Head of caudate nucleus (tissue), 42 donors: ENCODE measurements at regions not wholly inside any gene's neighbourhood (a gene's known extent, or its start where the extent isn't known, plus 50 kb on each side); places are given as distances from the start of the nearest gene placed in this dataset.

ENCODE experiments used
- DNase-seq, 42 donors: peaks; one replicate each; pipeline versions ENCODE4 v3.0.0 to v3.0.0-alpha.2; 2020 to 2021; ENCODE audit warnings: mixed read lengths in 7 of 42
- intact Hi-C: fragments of 100-400 bp; cut with DNase I; formaldehyde crosslinking; loops from one replicate; pipeline ENCODE4 v1.15.0; 2022

DNA sequence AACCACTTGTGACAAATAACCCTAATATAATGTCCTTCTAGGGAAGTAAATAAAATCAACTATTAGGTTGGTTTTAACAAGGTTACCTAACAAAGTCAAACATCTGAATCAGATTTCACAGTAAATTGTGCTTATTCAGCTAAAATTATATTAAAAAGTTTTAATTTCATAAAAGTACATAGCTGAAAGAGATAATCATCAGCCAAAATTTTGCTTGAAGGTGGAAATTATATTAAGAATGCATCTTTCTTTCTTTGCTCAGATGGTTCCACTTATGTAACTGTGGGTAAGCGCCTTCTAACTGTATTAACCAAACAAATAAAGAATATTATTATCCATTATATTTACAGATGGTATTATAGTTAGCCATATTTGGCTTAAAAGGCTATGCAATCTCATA is 2840.3 kb upstream of the PCDH20 start:
- DNase-seq = no peak
- intact Hi-C loops = no loop called here

DNA sequence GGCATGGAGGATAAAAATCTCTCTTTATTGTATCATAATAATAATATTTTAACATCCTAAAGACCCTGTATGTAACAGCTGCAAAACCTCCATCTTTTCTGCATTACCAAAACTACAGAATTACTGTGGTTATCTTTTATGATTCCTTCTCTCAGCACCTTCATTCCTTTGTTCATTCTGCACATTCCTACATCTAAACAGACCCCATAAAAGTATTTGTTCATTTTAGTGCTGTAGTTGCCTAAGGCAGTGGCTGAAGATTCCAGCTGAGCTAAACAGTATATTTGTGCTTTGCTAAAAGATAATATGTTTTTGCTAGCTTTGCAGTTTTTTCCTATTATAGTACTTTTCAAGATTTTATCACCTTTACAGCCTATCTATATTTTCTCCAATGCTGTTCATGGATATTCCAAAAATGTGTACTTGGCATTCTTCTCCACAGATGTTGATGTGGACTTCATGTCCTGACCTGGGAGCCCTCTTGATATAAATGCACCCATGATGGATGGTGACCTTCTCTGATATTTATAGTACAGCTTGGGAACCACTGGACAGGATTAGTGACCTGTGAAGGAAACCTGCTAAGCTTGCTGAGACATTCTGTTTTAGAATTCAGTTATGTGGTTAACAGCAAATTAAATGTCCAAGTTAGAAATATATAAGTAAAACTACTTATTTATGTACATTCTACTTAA is 2832.9 kb upstream of the PCDH20 start:
- intact Hi-C loops = no loop called here
- no peak for DNase-seq

DNA sequence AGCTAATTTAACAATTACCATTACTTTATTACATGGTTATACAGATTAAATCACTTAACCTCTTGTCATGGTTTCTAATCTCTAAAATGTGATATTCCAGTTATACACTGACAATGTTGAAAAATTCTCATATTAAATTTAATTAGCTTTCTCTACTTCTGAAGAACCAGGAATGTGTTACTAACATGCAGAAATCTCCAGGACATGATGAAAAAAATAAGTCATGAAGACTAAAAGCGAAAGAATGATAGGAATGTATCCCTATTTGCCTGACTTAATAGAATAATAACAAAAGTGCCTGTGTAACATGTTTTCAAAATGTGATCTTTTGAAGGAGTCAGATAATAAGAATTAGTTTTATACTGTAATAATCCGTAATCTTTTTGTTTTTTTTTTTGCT is 2823.7 kb upstream of the PCDH20 start:
- intact Hi-C loops = no loop called here
- no peak for DNase-seq

DNA sequence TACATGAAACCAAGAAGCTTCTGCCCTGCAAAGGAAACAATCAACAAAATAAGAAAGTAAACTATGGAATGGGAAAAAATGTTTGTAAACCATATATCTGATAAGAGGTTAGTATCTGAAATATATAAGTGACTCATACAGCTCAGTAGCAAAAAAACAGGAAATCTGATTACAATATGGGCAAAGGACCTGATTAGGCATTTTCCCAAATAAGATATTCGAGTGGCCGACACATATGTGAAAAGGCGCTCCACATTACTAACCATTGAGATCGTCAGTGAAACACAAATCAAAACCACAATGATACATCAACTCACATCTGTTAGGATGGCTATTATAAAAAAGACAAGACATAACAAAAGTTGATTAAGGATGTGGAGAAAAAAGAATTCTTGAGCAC is 2818.6 kb upstream of the PCDH20 start:
- intact Hi-C loops = no loop called here
- DNase-seq = no peak

- DNase-seq = no peak
- intact Hi-C loops = no loop called here
Observed at GRCh38 chr13:64223016-64223415, 2807.4 kb upstream of the PCDH20 start.

DNA sequence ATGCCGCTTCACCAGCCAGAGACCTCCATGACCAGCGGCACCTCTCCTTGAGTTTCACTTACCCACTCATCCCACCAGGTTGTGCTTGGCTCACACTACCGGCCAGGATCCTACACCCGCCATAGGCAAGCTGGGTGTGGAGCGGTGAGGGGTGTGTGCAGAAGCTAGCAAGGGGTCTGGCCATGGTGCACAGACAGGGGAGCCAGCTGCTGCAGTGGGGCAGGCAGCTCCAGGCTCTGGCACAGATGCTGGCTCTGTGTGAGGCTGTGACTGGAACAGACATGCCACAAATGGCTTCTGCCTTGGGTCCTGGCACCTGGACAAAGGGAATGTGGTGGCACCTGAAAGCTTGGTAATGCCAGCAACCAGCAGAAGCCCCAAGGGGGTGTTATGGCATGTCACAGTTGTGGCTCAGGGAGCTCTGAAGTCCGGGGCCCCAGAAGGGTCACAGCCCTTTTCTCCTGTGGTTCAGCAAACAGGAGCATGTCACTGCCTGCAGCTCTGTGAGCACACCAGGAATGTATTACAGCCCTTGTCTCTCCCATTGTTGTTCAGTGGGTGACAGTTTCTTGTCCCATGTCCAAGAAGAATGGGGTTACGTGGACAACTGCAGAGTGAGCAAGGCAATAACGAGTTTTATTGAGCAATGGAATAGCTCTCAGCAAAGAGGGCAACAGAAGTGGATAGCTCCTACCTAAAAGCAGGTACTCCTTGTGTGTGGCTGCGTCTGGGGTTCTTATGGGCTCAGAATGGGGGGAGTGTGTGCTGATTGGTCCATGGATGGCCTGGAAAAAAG is 2791.0 kb upstream of the PCDH20 start:
- DNase-seq = peak in 1 of 42 donors; percentile 24
- intact Hi-C loops = no loop called here

GRCh38 chr13:64202517-64202916 is 2786.9 kb upstream of the PCDH20 start:
- intact Hi-C loops = no loop called here

GRCh38 chr13:64197232-64197631 is 2781.6 kb upstream of the PCDH20 start:
- intact Hi-C loops = no loop called here
- DNase-seq = no peak

More at GRCh38 chr13:64202517-64202916, 2786.9 kb upstream of the PCDH20 start:
- no peak for DNase-seq

- intact Hi-C loops = no loop called here
- no peak for DNase-seq
Observed at GRCh38 chr13:64186503-64187250, 2771.0 kb upstream of the PCDH20 start.

- DNase-seq = no peak
- intact Hi-C loops = no loop called here
Observed at GRCh38 chr13:64186071-64186470, 2770.4 kb upstream of the PCDH20 start.

- intact Hi-C loops = no loop called here
- no peak for DNase-seq
Observed at GRCh38 chr13:64180756-64181155, 2765.1 kb upstream of the PCDH20 start.

DNA sequence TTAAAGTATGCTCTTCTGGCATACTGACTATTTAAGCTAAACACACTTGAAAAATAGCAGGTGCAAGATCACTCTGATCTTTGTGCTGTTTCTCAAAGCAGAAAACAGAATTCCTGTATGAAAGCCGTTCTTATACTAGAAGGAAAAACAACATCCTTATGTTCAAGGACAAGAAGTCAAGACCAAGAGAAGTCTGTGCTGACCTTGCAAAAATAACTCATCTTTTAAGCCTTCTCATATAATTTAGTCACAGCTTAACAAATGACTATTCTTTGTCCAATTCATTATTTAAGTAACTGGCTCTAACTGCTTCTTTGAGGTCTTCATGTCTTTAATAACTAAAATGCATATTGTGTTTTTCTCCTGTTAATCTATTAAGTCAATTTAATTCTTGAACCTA is 2750.2 kb upstream of the PCDH20 start:
- intact Hi-C loops = no loop called here

DNA sequence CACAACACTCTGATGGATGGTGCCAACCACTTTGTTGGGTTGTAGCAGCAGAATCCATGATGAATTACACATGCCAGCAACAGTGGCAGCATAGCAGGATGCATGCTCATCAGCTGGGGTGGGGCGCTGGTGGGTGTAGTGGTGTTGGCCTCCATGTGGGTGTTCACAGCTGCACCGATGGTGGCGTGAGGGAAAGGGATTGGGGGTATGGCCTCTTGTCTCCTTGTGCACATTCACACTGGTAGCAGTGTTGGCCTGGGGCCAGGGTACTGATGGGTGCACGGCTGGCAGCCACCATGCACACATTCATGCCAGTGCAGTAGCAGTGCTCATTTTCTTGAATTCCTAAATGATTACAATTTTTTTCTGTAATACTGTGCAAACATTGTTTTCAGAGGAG is 2748.8 kb upstream of the PCDH20 start:
- peak in 3 of 42 donors; percentile 2 to 35 (median 23) for DNase-seq
- intact Hi-C loops = no loop called here

More for the DNA sequence above, 2750.2 kb upstream of the PCDH20 start:
- DNase-seq = no peak

- no peak for DNase-seq
- intact Hi-C loops = no loop called here
Observed at GRCh38 chr13:64160479-64160878, 2744.8 kb upstream of the PCDH20 start.

- intact Hi-C loops = no loop called here
- no peak for DNase-seq
Observed at GRCh38 chr13:64158908-64159307, 2743.3 kb upstream of the PCDH20 start.

GRCh38 chr13:64154514-64154913 is 2738.9 kb upstream of the PCDH20 start:
- intact Hi-C loops = no loop called here
- no peak for DNase-seq

DNA sequence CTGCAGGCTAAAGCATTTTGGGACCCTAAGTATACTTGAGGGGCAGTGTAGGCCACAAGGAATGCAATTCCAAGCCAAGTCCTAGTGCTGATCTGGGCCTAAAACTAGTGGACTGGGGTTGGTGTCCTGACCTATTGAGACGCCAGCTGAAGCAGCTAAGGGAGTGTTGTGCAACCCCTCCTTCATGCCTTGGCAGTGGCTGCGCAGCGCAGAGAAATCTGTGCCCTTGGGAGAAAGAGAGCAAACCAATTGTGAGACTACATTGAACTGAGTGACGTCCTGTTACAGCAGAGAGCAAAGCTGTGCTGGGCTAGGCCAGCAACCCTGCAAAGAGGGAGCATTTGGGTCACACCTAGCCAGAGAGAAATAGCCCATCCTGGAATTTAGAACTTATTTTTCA is 2715.0 kb upstream of the PCDH20 start:
- DNase-seq = no peak
- intact Hi-C loops = no loop called here

- DNase-seq = no peak
- intact Hi-C loops = no loop called here
Observed at GRCh38 chr13:64130171-64130570, 2714.5 kb upstream of the PCDH20 start.

DNA sequence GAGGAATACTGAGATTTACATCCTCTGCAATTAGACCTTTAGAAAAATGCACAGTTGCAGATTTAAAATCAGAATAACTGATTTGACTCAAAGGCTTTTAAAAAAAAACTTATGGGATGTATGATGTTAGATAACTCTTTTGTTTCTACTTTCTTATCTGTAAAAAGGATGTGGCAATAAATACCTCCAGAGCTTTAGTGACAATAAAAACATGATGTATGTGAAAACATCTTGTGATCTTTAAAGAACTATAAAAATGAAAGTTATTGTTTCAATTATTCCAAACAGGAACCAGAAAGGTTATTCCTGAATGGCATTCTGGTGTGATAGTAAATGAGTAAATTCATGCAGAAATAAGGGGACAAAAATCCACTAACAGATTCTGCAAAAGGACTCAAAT is 2712.2 kb upstream of the PCDH20 start:
- no peak for DNase-seq
- intact Hi-C loops = no loop called here

- intact Hi-C loops = no loop called here
Observed at GRCh38 chr13:64127192-64127591, 2711.5 kb upstream of the PCDH20 start.

More at GRCh38 chr13:64127192-64127591, 2711.5 kb upstream of the PCDH20 start:
- no peak for DNase-seq
